Stimulated activated CD4-positive, alpha-beta T cell treated with anti-CD3 and anti-CD28 coated beads, Interleukin-1b, Interleukin-23, amount 100 ng/mL, for 1 hour (primary cell): ENCODE measurements at regions not wholly inside any gene's neighbourhood (a gene's known extent, or its start where the extent isn't known, plus 50 kb on each side); places are given as distances from the start of the nearest gene placed in this dataset.

Experiments used
- DNase-seq, 2 donors: peaks; one replicate each; pipeline ENCODE4 v3.0.0-alpha.2; 2020; ENCODE audit warnings: low read depth in 2 of 2

DNA sequence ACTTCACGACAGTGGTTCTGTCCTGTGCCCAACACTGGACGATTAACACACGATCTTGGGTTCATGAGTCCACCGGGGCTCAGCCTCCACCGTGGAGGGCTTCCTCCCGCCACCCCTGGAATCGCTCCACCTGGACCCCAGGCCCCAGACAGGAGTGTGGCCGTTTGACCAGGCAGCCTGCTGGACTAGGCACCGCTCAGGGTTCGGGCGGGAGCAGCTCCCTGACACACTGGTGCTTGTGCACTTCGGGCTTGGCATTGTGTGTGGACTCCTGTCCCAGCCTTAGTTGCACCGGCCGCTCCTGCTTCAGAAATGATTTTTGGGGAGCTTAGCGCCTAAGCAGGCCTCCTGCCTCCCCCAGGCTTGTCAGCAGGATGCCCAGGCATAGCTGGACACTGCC lies 617.4 kb upstream of the SALL3 start:
- no peak for DNase-seq

- DNase-seq, result no peak
These were observed 615.8 kb upstream of the SALL3 start for GRCh38 chr18:78363556-78364387.

- no peak for DNase-seq
These were observed 615.1 kb upstream of the SALL3 start for GRCh38 chr18:78364388-78364960.

GRCh38 chr18:78367996-78368395 lies 611.6 kb upstream of the SALL3 start:
- DNase-seq, result no peak

- DNase-seq, result no peak
These were observed 610.9 kb upstream of the SALL3 start for GRCh38 chr18:78368726-78369125.

DNA sequence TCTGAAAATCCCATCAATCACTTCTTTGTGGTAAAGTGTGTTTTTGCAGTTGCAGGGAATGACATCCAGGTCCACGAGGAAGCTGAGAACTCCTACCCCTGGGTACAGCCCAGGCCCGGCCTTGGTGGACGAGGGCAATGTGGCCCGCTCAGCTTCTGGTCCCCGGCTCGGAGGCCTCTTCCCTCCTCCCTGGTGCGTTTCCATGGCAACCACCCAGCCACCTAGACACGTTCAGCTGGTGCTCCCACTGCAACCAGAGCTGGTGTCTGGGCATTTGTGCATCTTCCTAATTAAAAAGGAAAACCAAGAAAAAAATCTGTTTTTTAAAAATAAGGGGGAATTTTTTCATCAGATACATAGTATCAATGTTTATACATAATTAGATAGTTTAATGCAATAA lies 603.6 kb upstream of the SALL3 start:
- DNase-seq, result no peak

GRCh38 chr18:78378403-78378802 lies 601.2 kb upstream of the SALL3 start:
- DNase-seq, result no peak

- DNase-seq, result no peak
These were observed 600.6 kb upstream of the SALL3 start for GRCh38 chr18:78378983-78379382.

GRCh38 chr18:78390348-78390951 lies 589.2 kb upstream of the SALL3 start:
- DNase-seq, result no peak

- no peak for DNase-seq
These were observed 588.7 kb upstream of the SALL3 start for GRCh38 chr18:78390952-78391348.

DNA sequence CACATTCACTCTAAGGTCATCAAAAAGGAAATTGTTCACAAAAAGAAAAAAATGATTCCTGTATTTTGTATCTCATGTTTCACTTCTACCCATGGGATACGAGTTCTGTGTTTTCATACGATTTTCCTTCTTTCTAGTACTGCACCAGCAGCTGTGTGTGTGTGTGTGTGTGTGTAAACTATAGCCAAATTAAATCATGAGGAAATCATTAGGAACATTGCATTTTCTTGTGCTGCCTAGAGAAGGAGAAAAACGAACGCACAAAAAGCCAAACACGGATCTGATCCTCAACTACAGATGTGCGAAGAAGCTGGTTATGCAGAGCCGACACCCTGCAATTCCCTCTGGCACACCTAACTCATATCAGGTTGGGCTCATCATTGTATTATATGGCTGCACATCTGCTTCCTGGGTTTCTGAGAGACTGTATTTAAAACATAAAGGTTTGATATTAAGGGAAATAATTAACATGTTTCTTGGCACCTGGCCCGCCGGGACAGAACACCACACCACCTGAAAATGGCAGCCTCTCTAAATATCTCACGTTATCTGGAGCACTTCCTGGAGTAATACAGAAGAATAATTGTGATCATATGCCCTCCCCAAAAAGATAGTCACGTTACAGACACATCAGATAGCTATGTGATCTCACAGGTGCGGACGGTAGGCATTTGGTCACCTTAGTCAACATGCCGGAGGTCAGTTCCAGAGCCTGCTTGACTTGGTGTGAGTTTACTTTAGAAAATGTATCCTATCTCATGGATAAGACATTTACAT lies 586.3 kb upstream of the SALL3 start:
- no peak for DNase-seq

- DNase-seq, result no peak
These were observed 583.5 kb upstream of the SALL3 start for GRCh38 chr18:78396077-78396476.

DNA sequence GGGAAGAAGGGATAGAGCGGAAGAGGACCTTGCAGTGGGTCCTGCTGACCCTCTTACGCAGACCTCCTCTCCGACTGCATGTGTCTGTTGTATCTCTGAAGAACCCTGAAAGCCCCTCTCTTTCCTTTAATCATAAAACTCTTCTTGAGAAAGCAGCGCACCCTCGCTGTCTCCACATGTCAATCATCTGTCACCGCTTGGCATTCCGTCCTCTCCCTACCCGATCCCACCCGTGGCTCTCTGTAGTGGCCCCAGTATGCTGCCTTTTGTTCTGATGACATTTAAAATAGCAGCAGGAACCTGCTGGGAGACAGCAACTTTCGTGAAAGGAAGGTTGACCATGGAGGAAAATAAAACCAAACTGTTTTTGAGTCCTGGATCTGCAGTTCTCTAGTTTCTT lies 582.9 kb upstream of the SALL3 start:
- DNase-seq, result no peak

- no peak for DNase-seq
These were observed 579.6 kb upstream of the SALL3 start for GRCh38 chr18:78399992-78400503.

- DNase-seq, result no peak
These were observed 577.2 kb upstream of the SALL3 start for GRCh38 chr18:78402440-78402839.

DNA sequence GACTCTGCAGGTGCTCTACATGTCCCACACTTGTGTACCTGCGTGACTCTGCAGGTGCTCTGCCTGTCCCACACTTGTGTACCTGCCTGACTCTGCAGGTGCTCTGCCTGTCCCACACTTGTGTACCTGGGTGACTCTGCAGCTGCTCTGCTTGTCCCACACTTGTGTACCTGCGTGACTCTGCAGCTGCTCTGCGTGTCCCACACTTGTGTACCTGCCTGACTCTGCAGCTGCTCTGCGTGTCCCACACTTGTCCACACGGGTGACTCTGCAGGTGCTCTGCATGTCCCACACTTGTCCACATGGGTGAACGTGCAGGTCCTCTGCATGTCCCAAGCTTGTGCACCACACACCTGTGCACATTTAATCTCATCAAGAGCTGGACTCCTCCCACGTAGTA lies 576.7 kb upstream of the SALL3 start:
- DNase-seq, result no peak

DNA sequence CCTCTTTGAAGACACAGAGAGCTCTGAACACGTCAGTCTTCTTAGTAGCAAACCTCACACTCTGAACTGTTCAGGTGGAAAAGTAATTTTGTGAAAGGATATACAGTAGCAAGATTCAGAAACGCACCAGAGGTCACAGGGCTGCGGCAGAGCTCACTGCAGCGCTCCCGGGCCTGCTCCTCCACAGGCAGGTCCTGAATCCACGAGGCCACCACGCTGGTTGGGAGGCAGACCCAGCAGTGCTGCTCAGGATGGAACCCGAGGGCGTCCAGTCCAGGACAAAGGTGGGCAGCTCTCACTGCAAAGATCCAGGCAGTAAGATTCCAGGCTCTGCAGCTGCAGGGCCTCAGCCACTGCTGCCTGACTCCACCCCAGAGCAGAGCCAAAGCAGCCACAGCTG lies 576.2 kb upstream of the SALL3 start:
- no peak for DNase-seq

DNA sequence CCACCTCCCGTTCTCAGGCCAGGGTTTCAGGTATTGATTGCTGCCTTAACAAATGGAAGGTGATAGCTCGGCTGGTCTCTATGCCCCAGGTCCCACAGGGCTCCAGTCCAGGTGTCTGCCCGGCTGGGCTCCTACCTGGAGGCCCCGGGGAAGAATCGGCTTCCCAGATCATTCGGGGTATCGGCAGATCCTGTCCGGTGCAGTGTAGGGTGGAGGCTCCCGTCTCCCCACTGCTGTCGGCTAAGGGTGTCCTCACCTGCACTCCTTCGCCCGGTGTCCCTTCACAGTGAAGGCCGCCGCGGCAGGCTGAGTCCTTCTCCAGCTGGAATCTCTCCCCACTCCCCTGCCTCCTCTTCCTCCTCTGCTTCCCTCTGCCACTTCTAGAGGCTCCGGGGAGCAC lies 573.9 kb upstream of the SALL3 start:
- DNase-seq, result no peak

- DNase-seq, result no peak
These were observed 572.7 kb upstream of the SALL3 start for GRCh38 chr18:78406743-78407465.

- no peak for DNase-seq
These were observed 572.2 kb upstream of the SALL3 start for GRCh38 chr18:78407466-78407844.

DNA sequence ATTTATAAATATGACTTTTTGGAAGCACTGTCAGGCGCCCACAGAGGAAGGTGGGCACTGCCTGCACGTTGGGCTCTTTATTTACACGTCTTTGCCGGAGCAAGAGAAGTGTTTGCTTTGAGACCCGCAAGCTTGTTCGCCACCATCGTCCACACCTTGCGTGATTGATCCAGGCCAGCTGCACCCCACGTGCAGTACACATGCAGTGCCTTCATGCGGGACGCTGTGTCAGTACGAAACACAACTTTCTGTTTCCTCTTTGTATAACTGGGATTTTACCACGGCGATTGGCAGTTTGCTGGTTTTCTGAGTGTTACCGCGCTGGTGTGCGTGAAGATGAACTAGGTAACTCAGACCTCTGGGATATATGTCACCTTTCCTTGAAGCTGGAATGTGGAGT lies 571.0 kb upstream of the SALL3 start:
- no peak for DNase-seq
